ENCODE measurements at regions not wholly inside any gene's neighbourhood (a gene's known extent, or its start where the extent isn't known, plus 50 kb on each side); places are given as distances from the start of the nearest gene placed in this dataset.

- no peaks in the 10 kb centered on the region for H3K36me3 ChIP-seq (ENCODE audit: low read depth)
- H3K9me3 ChIP-seq (ENCODE audit: severe bottlenecking): peaks cover 5% of the 10 kb centered on the region
- DNase-seq (ENCODE audit: low spot score): no peak
- H3K4me1 ChIP-seq (ENCODE audit: insufficient read depth, poor library complexity, severe bottlenecking): peaks cover 5% of the 10 kb centered on the region
- no peak for ATAC-seq (ENCODE audit: low read depth)
- no peaks in the 10 kb centered on the region for H3K27me3 ChIP-seq (ENCODE audit: insufficient read depth, poor library complexity, severe bottlenecking)
- no peak for TF ChIP-seq CTCF (IDR thresholded peaks at IDR 0.05; ENCODE audit: poor library complexity, severe bottlenecking)
- H3K27ac ChIP-seq (ENCODE audit: poor library complexity, severe bottlenecking): no peak overlapping the region
- no peak overlapping the region for H3K4me3 ChIP-seq (ENCODE audit: severe bottlenecking)
Measured at GRCh38 chr5:142384014-142384413, 59.2 kb upstream of the SPRY4 start.

- no peak for DNase-seq (ENCODE audit: low spot score)
- H3K27me3 ChIP-seq (ENCODE audit: insufficient read depth, poor library complexity, severe bottlenecking): no peaks in the 10 kb centered on the region
- TF ChIP-seq CTCF (IDR thresholded peaks at IDR 0.05; ENCODE audit: poor library complexity, severe bottlenecking): no peak
- H3K36me3 ChIP-seq (ENCODE audit: low read depth): no peaks in the 10 kb centered on the region
- peaks cover 5% of the 10 kb centered on the region for H3K9me3 ChIP-seq (ENCODE audit: severe bottlenecking)
- no peak for ATAC-seq (ENCODE audit: low read depth)
- H3K4me1 ChIP-seq (ENCODE audit: insufficient read depth, poor library complexity, severe bottlenecking): no peaks in the 10 kb centered on the region
- no peak overlapping the region for H3K27ac ChIP-seq (ENCODE audit: poor library complexity, severe bottlenecking)
- no peak overlapping the region for H3K4me3 ChIP-seq (ENCODE audit: severe bottlenecking)
Measured at GRCh38 chr5:142382186-142382585, 57.4 kb upstream of the SPRY4 start.

GRCh38 chr5:142378737-142379634 lies 54.2 kb upstream of the SPRY4 start:
- H3K4me1 ChIP-seq (ENCODE audit: insufficient read depth, poor library complexity, severe bottlenecking): no peaks in the 10 kb centered on the region
- no peak for TF ChIP-seq CTCF (IDR thresholded peaks at IDR 0.05; ENCODE audit: poor library complexity, severe bottlenecking)
- H3K4me3 ChIP-seq (ENCODE audit: severe bottlenecking): no peak overlapping the region
- no peak overlapping the region for H3K27ac ChIP-seq (ENCODE audit: poor library complexity, severe bottlenecking)
- no peaks in the 10 kb centered on the region for H3K27me3 ChIP-seq (ENCODE audit: insufficient read depth, poor library complexity, severe bottlenecking)
- no peak for DNase-seq (ENCODE audit: low spot score)
- H3K9me3 ChIP-seq (ENCODE audit: severe bottlenecking): no peaks in the 10 kb centered on the region
- no peaks in the 10 kb centered on the region for H3K36me3 ChIP-seq (ENCODE audit: low read depth)
- no peak for ATAC-seq (ENCODE audit: low read depth)

GRCh38 chr5:142375944-142376411 lies 51.2 kb upstream of the SPRY4 start:
- H3K4me3 ChIP-seq (ENCODE audit: severe bottlenecking): no peak overlapping the region
- no peaks in the 10 kb centered on the region for H3K36me3 ChIP-seq (ENCODE audit: low read depth)
- DNase-seq (ENCODE audit: low spot score) (no peak), ATAC-seq (ENCODE audit: low read depth) (no peak)
- TF ChIP-seq CTCF (IDR thresholded peaks at IDR 0.05; ENCODE audit: poor library complexity, severe bottlenecking): no peak
- no peaks in the 10 kb centered on the region for H3K4me1 ChIP-seq (ENCODE audit: insufficient read depth, poor library complexity, severe bottlenecking)
- H3K9me3 ChIP-seq (ENCODE audit: severe bottlenecking): no peaks in the 10 kb centered on the region
- H3K27me3 ChIP-seq (ENCODE audit: insufficient read depth, poor library complexity, severe bottlenecking): no peaks in the 10 kb centered on the region
- no peak overlapping the region for H3K27ac ChIP-seq (ENCODE audit: poor library complexity, severe bottlenecking)
